ENCODE measurements at regions not wholly inside any gene's neighbourhood (a gene's known extent, or its start where the extent isn't known, plus 50 kb on each side); places are given as distances from the start of the nearest gene placed in this dataset.

DNA sequence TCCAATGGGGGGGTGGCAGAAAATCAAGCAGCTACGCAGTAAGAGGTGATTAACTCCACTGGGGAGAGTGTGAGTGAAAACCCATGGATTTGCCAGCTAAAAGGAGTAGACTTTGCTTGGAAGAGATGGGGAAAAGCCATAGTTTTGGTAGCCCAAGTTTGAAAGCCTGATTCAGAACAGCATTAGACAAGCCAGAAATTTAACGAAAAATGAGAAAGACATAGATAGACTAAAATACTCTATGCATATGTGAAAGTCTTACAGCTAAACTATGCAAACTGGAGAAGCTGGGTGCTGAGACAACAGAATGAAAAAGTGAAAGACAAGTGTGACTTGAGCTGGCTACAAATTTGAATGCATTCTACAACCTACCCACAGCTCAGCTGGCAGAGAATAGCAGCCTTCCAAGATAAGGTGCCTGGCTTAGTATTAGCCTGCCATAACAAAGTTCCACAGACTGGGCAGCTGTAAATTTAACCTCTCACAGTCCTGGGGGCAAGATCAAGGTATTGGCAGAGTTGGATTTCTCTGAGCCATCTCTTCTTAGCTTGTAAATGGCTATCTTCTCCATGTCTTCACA, 156.6 kb downstream of the CDC14C start:
- TF ChIP-seq, protein P1, sequence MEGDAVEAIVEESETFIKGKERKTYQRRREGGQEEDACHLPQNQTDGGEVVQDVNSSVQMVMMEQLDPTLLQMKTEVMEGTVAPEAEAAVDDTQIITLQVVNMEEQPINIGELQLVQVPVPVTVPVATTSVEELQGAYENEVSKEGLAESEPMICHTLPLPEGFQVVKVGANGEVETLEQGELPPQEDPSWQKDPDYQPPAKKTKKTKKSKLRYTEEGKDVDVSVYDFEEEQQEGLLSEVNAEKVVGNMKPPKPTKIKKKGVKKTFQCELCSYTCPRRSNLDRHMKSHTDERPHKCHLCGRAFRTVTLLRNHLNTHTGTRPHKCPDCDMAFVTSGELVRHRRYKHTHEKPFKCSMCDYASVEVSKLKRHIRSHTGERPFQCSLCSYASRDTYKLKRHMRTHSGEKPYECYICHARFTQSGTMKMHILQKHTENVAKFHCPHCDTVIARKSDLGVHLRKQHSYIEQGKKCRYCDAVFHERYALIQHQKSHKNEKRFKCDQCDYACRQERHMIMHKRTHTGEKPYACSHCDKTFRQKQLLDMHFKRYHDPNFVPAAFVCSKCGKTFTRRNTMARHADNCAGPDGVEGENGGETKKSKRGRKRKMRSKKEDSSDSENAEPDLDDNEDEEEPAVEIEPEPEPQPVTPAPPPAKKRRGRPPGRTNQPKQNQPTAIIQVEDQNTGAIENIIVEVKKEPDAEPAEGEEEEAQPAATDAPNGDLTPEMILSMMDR (IDR thresholded peaks at IDR 0.05; ENCODE audit: insufficient read depth, low read depth, low read length, missing control alignments), result no peak
- DNase-seq (ENCODE audit: low read depth), result no peak
- H3K4me3 ChIP-seq (ENCODE audit: low read length), result no peak overlapping the region

DNA sequence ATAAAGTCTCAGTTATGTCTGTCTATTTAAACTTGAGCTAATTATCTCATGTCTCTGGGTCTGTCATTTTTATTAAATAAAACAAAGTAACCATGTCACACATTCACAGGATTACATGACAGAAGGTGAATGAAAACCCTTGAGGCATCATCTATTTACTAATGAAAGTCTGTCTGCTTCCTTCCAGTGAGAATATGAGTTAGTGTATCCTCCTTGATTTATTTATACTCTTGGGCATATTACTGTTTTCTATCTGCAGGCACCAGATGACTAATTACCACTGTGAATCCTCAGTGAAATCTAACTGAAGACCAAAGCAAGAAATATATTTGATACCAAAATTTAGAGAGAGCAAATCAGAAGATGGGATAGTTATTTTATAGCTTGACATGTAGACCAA, 163.7 kb downstream of the CDC14C start:
- H3K4me3 ChIP-seq (ENCODE audit: low read length), result no peak overlapping the region
- DNase-seq (ENCODE audit: low read depth), result no peak
- TF ChIP-seq, protein P1 (IDR thresholded peaks at IDR 0.05; ENCODE audit: insufficient read depth, low read depth, low read length, missing control alignments), result no peak

DNA sequence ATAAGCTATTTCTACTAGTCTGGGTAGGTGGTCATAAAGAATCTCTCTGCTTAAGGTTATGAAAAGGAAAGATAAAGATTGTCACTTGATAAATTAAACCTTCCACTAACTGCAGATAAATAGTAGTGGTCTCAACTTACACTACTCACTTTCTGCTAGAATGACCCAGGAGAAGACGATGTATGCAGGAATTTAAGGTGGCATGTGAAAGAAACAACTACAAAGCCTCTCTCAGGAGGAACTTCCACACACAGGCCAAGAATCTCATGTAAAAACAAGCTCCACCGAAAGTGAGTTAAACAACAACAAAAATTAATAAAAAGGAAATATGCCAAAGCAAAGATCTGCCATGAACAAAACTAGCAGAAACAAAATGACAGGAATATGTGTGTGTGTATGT, 165.4 kb downstream of the CDC14C start:
- TF ChIP-seq, protein P1 (IDR thresholded peaks at IDR 0.05; ENCODE audit: insufficient read depth, low read depth, low read length, missing control alignments), result no peak
- no peak overlapping the region for H3K4me3 ChIP-seq (ENCODE audit: low read length)
- no peak for DNase-seq (ENCODE audit: low read depth)

DNA sequence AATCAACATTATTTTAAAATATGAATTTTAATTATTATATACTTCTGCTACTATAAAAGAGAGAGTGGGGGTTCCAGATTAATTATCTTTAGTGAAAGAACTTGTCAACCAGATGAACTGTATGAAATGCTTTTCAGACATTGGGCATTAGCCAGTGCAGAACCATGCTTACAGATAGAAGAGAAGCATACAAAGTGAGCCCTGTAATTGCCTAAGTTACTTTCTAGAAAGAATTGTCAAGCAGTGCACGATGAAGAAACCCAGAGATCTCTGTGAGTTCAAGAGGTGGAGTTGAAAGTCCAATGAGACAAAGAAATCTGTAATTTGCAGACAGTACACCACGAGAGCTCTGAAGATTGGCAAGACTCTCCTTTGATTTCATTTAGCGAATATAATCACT, 166.7 kb downstream of the CDC14C start:
- no peak for DNase-seq (ENCODE audit: low read depth)
- TF ChIP-seq, protein P1 (IDR thresholded peaks at IDR 0.05; ENCODE audit: insufficient read depth, low read depth, low read length, missing control alignments), result no peak
- H3K4me3 ChIP-seq (ENCODE audit: low read length), result no peak overlapping the region

DNA sequence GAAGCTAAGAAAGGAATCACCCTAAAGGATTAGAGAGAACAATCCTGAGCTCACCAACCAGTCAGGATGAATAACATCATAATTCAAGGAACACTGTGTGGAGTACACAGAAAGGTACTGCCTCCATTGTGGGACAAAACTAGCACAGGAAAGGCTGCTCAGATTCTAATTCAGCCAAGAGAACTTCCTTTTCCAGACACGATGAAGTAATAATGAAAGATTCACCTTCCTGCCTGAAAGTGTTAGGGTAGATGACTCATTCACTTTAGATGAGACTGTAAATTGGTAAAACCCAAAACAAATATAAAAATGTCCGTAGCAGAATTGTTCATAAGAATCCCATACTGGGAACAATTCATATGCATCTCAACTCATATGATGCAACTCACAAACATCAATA, 167.2 kb downstream of the CDC14C start:
- peak; percentile 27 for DNase-seq (ENCODE audit: low read depth)
- TF ChIP-seq, protein P1 (IDR thresholded peaks at IDR 0.05; ENCODE audit: insufficient read depth, low read depth, low read length, missing control alignments), result no peak
- H3K4me3 ChIP-seq (ENCODE audit: low read length), result no peak overlapping the region

DNA sequence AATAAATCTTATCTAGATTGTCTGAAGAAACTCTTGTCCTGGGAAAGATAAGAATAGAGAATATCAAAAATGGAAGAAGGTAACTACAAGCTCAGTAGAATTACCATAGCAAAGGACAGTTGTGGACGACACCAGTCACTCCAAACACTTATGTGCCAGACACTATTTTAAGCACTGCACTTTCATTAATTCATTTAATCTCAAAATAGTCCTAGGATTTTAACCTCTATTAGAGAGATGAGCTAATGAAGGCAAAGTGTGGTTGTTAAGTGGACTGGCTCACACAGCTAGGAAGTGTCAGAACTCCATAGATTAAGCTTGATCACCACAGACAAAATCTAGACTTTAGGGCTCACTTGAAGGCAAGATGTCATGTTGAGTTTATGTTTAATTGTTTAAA, 168.9 kb downstream of the CDC14C start:
- TF ChIP-seq, protein P1 (IDR thresholded peaks at IDR 0.05; ENCODE audit: insufficient read depth, low read depth, low read length, missing control alignments), result no peak
- H3K4me3 ChIP-seq (ENCODE audit: low read length), result no peak overlapping the region
- DNase-seq (ENCODE audit: low read depth), result no peak

DNA sequence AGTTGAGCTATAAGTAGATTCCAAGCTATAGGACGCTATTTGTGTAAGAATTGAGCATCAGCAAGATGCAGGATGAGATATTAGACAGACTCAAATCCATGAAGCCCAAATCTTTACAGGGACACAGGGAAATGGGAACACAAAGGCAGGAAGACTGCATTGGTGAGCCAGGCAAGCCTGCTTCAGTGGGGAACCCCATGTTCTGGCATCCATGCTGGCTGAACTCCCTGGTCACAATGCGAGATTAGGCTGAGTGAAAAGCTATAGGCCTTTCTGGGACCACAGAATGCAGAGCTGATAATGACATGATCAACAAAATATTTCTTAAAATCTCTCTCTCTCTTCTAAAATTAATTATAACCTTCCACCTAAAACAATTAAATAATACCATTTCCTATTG, 170.5 kb downstream of the CDC14C start:
- H3K4me3 ChIP-seq (ENCODE audit: low read length), result no peak overlapping the region
- no peak for DNase-seq (ENCODE audit: low read depth)
- TF ChIP-seq, protein P1 (IDR thresholded peaks at IDR 0.05; ENCODE audit: insufficient read depth, low read depth, low read length, missing control alignments), result no peak

Measured in epithelial cell of esophagus (primary cell).